Keratinocyte (primary cell): ENCODE measurements at regions not wholly inside any gene's neighbourhood (a gene's known extent, or its start where the extent isn't known, plus 50 kb on each side); places are given as distances from the start of the nearest gene placed in this dataset.

Source experiments
- DNase-seq: peaks from one replicate; pipeline ENCODE4 v3.0.0-alpha.2; 2011; ENCODE audit warnings: low read depth, missing footprints, low spot score
- FAIRE-seq: peaks from 2 replicates; lab custom pipeline; 2011; peaks lifted over from hg19 to GRCh38; lab: Jason Lieb, UNC
- H2AFZ ChIP-seq: 2 replicates; pipeline ENCODE4 v1.6.0; 2012; ENCODE audit warnings: low read length, control low read depth, inconsistent platforms; ENCODE audit not compliant: control insufficient read depth
- H3K27ac ChIP-seq: 2 replicates; pipeline ENCODE4 v1.5.1; 2011; ENCODE audit warnings: low read length; ENCODE audit not compliant: control insufficient read depth, insufficient read depth
- H3K27me3 ChIP-seq: 3 replicates; pipeline ENCODE4 v1.6.0; 2011; ENCODE audit warnings: low read length; ENCODE audit not compliant: control insufficient read depth, insufficient read depth; ENCODE audit errors: extremely low read depth
- H3K36me3 ChIP-seq, 2 experiments: 2 replicates in 1 of 2; 3 replicates in 1 of 2; pipeline ENCODE4 v1.5.1; 2011; ENCODE audit warnings: low read length in 2 of 2, mild to moderate bottlenecking in 1 of 2; ENCODE audit not compliant: control insufficient read depth in 2 of 2, insufficient read depth in 2 of 2; ENCODE audit errors: extremely low read depth in 1 of 2
- H3K4me1 ChIP-seq: 3 replicates; pipeline ENCODE4 v1.5.1; 2011; ENCODE audit warnings: low read length; ENCODE audit not compliant: control insufficient read depth, insufficient read depth; ENCODE audit errors: extremely low read depth
- H3K4me2 ChIP-seq: 3 replicates; pipeline ENCODE4 v1.6.0; 2011; ENCODE audit warnings: low read depth, low read length; ENCODE audit not compliant: control insufficient read depth, insufficient read depth; ENCODE audit errors: extremely low read depth
- H3K4me3 ChIP-seq, 3 experiments: fragments of 200-600 bp in 1 of 3; sonication (generic) in 1 of 3; 2 replicates in 2 of 3; 3 replicates in 1 of 3; pipeline ENCODE4 v1.5.1; 2011 to 2016; ENCODE audit warnings: low read length in 3 of 3, mild to moderate bottlenecking in 3 of 3, control low read depth in 2 of 3, inconsistent platforms in 1 of 3, low read depth in 1 of 3, mixed read lengths in 1 of 3, mixed run types in 1 of 3, moderate library complexity in 1 of 3; ENCODE audit not compliant: control insufficient read depth in 2 of 3, insufficient read depth in 2 of 3; ENCODE audit errors: extremely low read depth in 1 of 3
- H3K79me2 ChIP-seq: 2 replicates; pipeline ENCODE4 v1.6.0; 2012; ENCODE audit warnings: low read length; ENCODE audit not compliant: control insufficient read depth, insufficient read depth
- H3K9ac ChIP-seq: 3 replicates; pipeline ENCODE4 v1.6.0; 2011; ENCODE audit warnings: low read length; ENCODE audit not compliant: control insufficient read depth, insufficient read depth; ENCODE audit errors: extremely low read depth
- H3K9me1 ChIP-seq: 3 replicates; pipeline ENCODE4 v1.6.0; 2011; ENCODE audit warnings: low read length; ENCODE audit not compliant: control insufficient read depth, insufficient read depth; ENCODE audit errors: extremely low read depth
- H3K9me3 ChIP-seq: 2 replicates; pipeline ENCODE4 v1.5.1; 2012; ENCODE audit warnings: low read depth, low read length; ENCODE audit not compliant: control insufficient read depth
- H4K20me1 ChIP-seq: 3 replicates; pipeline ENCODE4 v1.6.0; 2011; ENCODE audit warnings: low read length; ENCODE audit not compliant: control insufficient read depth, insufficient read depth; ENCODE audit errors: extremely low read depth
- EZH2 ChIP-seq: IDR thresholded peaks from one replicate; pipeline ENCODE4 v1.6.1; 2012; ENCODE audit warnings: inconsistent platforms, mild to moderate bottlenecking, low read length, moderate library complexity
- dilution Hi-C: fragments of 300-500 bp; cut with MboI; formaldehyde crosslinking; loops from one replicate; pipeline ENCODE4 v1.7.0; 2020; ENCODE audit warnings: low sequenced_read_pairs; ENCODE audit not compliant: extremely low pct_ligation_motif_present
- TF ChIP-seq, protein P1 (sequence below), 3 experiments: IDR thresholded peaks in 1 of 3; conservative IDR thresholded peaks in 1 of 3; optimal IDR thresholded peaks in 1 of 3; 2 replicates in 2 of 3; 3 replicates in 1 of 3; pipeline versions ENCODE3 to v1.5.1; 2011; ENCODE audit warnings: low read length in 3 of 3, mild to moderate bottlenecking in 3 of 3, moderate library complexity in 2 of 3, control low read depth in 1 of 3, inconsistent platforms in 1 of 3; ENCODE audit not compliant: insufficient read depth in 2 of 3; ENCODE audit errors: extremely low read depth in 1 of 3

GRCh38 chr6:8570256-8570920 is 135.0 kb upstream of the SLC35B3 start:
- no peak overlapping the region for H2AFZ ChIP-seq
- FAIRE-seq: no peak
- H3K9ac ChIP-seq: no peak overlapping the region
- H4K20me1 ChIP-seq: no peaks in the 10 kb centered on the region
- no peak overlapping the region for H3K27ac ChIP-seq
- H3K79me2 ChIP-seq: no peaks in the 10 kb centered on the region
- dilution Hi-C loops: no loop called here
- no peaks in the 10 kb centered on the region for H3K9me3 ChIP-seq
- no peaks in the 10 kb centered on the region for H3K27me3 ChIP-seq
- H3K4me1 ChIP-seq: no peaks in the 10 kb centered on the region
- H3K36me3 ChIP-seq: no peaks in the 10 kb centered on the region
- no peaks in the 10 kb centered on the region for H3K9me1 ChIP-seq
- no peak overlapping the region for H3K4me3 ChIP-seq
- TF ChIP-seq, protein P1, sequence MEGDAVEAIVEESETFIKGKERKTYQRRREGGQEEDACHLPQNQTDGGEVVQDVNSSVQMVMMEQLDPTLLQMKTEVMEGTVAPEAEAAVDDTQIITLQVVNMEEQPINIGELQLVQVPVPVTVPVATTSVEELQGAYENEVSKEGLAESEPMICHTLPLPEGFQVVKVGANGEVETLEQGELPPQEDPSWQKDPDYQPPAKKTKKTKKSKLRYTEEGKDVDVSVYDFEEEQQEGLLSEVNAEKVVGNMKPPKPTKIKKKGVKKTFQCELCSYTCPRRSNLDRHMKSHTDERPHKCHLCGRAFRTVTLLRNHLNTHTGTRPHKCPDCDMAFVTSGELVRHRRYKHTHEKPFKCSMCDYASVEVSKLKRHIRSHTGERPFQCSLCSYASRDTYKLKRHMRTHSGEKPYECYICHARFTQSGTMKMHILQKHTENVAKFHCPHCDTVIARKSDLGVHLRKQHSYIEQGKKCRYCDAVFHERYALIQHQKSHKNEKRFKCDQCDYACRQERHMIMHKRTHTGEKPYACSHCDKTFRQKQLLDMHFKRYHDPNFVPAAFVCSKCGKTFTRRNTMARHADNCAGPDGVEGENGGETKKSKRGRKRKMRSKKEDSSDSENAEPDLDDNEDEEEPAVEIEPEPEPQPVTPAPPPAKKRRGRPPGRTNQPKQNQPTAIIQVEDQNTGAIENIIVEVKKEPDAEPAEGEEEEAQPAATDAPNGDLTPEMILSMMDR (optimal IDR thresholded peaks at IDR 0.05 in 1 of 3, IDR thresholded peaks at IDR 0.05 in 1 of 3, conservative IDR thresholded peaks at IDR 0.05 in 1 of 3; ENCODE audit: extremely low read depth in 1 of 3, insufficient read depth in 2 of 3, low read length in 3 of 3): no peak
- no peak for TF ChIP-seq EZH2
- no peak for DNase-seq
- no peak overlapping the region for H3K4me2 ChIP-seq

GRCh38 chr6:8562125-8562524 is 126.8 kb upstream of the SLC35B3 start:
- Histone ChIP-seq H3K4me3 (no peak overlapping the region), H2AFZ (no peak overlapping the region), H3K9me1 (no peaks in the 10 kb centered on the region), H3K27ac (no peak overlapping the region), H3K9me3 (no peaks in the 10 kb centered on the region), H3K4me2 (no peak overlapping the region), H3K4me1 (peaks cover 3% of the 10 kb centered on the region), H3K27me3 (no peaks in the 10 kb centered on the region), H3K36me3 (no peaks in the 10 kb centered on the region), H4K20me1 (no peaks in the 10 kb centered on the region), H3K79me2 (no peaks in the 10 kb centered on the region), H3K9ac (no peak overlapping the region)
- dilution Hi-C loops: no loop called here
- DNase-seq: no peak
- no peak for TF ChIP-seq EZH2
- TF ChIP-seq, protein P1 (optimal IDR thresholded peaks at IDR 0.05 in 1 of 3, IDR thresholded peaks at IDR 0.05 in 1 of 3, conservative IDR thresholded peaks at IDR 0.05 in 1 of 3; ENCODE audit: extremely low read depth in 1 of 3, insufficient read depth in 2 of 3, low read length in 3 of 3): no peak
- no peak for FAIRE-seq
